DND-41 (cell line): ENCODE measurements at regions not wholly inside any gene's neighbourhood (a gene's known extent, or its start where the extent isn't known, plus 50 kb on each side); places are given as distances from the start of the nearest gene placed in this dataset.

Source experiments
- CTCF ChIP-seq: IDR thresholded peaks from 2 replicates; pipeline ENCODE4 v1.5.1; 2012; ENCODE audit warnings: borderline replicate concordance, low read length, moderate library complexity, mild to moderate bottlenecking; ENCODE audit not compliant: poor library complexity, severe bottlenecking; ENCODE audit errors: extremely low read depth
- EZH2 ChIP-seq: IDR thresholded peaks from 3 replicates; pipeline ENCODE4 v1.6.1; 2012; ENCODE audit warnings: borderline replicate concordance, low read depth, mild to moderate bottlenecking, moderate library complexity, low read length, inconsistent platforms; ENCODE audit not compliant: severe bottlenecking

GRCh38 chr16:85984947-85985451, 86.0 kb downstream of the IRF8 start:
- TF ChIP-seq CTCF (no peak), EZH2 (no peak)
